H1 (cell line): ENCODE measurements at regions not wholly inside any gene's neighbourhood (a gene's known extent, or its start where the extent isn't known, plus 50 kb on each side); places are given as distances from the start of the nearest gene placed in this dataset.

Experiments
- CTCF ChIA-PET: fragments of 300-600 bp; sonication (Branson Sonifier 250); formaldehyde crosslinking; loops from one replicate; lab custom pipeline; 2021; ENCODE audit not compliant: partially characterized antibody; lab: Charles Lee
- POLR2A ChIA-PET: fragments of 300-600 bp; sonication (Branson Sonifier 250); formaldehyde crosslinking; loops from one replicate; lab custom pipeline; 2021; ENCODE audit warnings: inconsistent platforms; ENCODE audit not compliant: partially characterized antibody; lab: Charles Lee
- DNase-seq, 2 experiments: peaks; one replicate each; pipeline versions ENCODE4 v3.0.0 to v3.0.0-alpha.2; 2010 to 2022; ENCODE audit warnings: low spot score in 2 of 2, low read depth in 1 of 2, mixed read lengths in 1 of 2
- FAIRE-seq: peaks from 2 replicates; lab custom pipeline; 2011; peaks lifted over from hg19 to GRCh38; lab: Jason Lieb, UNC
- H2AFZ ChIP-seq: 2 replicates; pipeline ENCODE4 v1.8.1; 2012; ENCODE audit warnings: low read length, inconsistent platforms
- H2AK5ac ChIP-seq: 2 replicates; pipeline ENCODE4 v1.6.1; 2013; ENCODE audit warnings: low read depth, low read length
- H2BK120ac ChIP-seq: replicated peaks from 2 replicates; pipeline ENCODE3; 2013; ENCODE audit warnings: low read depth, low read length, inconsistent platforms
- H2BK12ac ChIP-seq: 2 replicates; pipeline ENCODE4 v1.6.1; 2013; ENCODE audit warnings: low read depth, low read length
- H2BK15ac ChIP-seq: 2 replicates; pipeline ENCODE4 v1.6.1; 2013; ENCODE audit warnings: low read length
- H2BK20ac ChIP-seq: 2 replicates; pipeline ENCODE4 v1.6.1; 2013; ENCODE audit warnings: low read length
- H2BK5ac ChIP-seq: 2 replicates; pipeline ENCODE4 v1.6.1; 2013; ENCODE audit warnings: low read depth, low read length
- H3K14ac ChIP-seq: 2 replicates; pipeline ENCODE4 v1.6.1; 2013; ENCODE audit warnings: inconsistent platforms; ENCODE audit not compliant: insufficient read length
- H3K18ac ChIP-seq: 2 replicates; pipeline ENCODE4 v1.6.1; 2013; ENCODE audit warnings: low read length; ENCODE audit errors: extremely low read depth
- H3K23ac ChIP-seq: 2 replicates; pipeline ENCODE4 v1.6.1; 2013; ENCODE audit warnings: inconsistent platforms; ENCODE audit not compliant: insufficient read length
- H3K23me2 ChIP-seq: 2 replicates; pipeline ENCODE4 v1.6.1; 2013; ENCODE audit warnings: low read depth, low read length
- H3K27ac ChIP-seq: 2 replicates; pipeline ENCODE4 v1.6.1; 2011; ENCODE audit warnings: low read depth, low read length, inconsistent platforms
- H3K27me3 ChIP-seq, 4 experiments: replicated peaks in 1 of 4; 1 replicate in 1 of 4; 2 replicates in 3 of 4; pipeline versions ENCODE4 v1.6.1 to v1.8.1; 2011 to 2013; ENCODE audit warnings: low read length in 3 of 4, mild to moderate bottlenecking in 3 of 4, inconsistent platforms in 2 of 4, mixed read lengths in 2 of 4, moderate library complexity in 1 of 4; ENCODE audit not compliant: control insufficient read depth in 3 of 4, insufficient read depth in 3 of 4; ENCODE audit errors: extremely low read depth in 1 of 4
- H3K36me3 ChIP-seq, 4 experiments: 2 replicates each; pipeline versions ENCODE4 v1.6.1 to v1.8.1; 2011 to 2013; ENCODE audit warnings: mild to moderate bottlenecking in 4 of 4, low read length in 3 of 4, moderate library complexity in 2 of 4, control low read depth in 1 of 4, inconsistent platforms in 1 of 4; ENCODE audit not compliant: insufficient read depth in 4 of 4, control insufficient read depth in 2 of 4
- H3K4ac ChIP-seq: replicated peaks from 2 replicates; pipeline ENCODE3; 2013; ENCODE audit warnings: low read length, low read depth, mixed read lengths, inconsistent platforms; ENCODE audit not compliant: insufficient read length
- H3K4me1 ChIP-seq, 4 experiments: replicated peaks in 1 of 4; 1 replicate in 1 of 4; 2 replicates in 3 of 4; pipeline versions ENCODE4 v1.6.1 to v1.8.1; 2011 to 2013; ENCODE audit warnings: low read length in 3 of 4, inconsistent platforms in 2 of 4, mixed read lengths in 1 of 4; ENCODE audit not compliant: insufficient read depth in 4 of 4, control insufficient read depth in 3 of 4
- H3K4me2 ChIP-seq, 2 experiments: 2 replicates each; pipeline versions ENCODE4 v1.6.1 to v1.8.1; 2011 to 2013; ENCODE audit warnings: low read depth in 2 of 2, low read length in 2 of 2, control low read depth in 1 of 2, inconsistent platforms in 1 of 2, mild to moderate bottlenecking in 1 of 2; ENCODE audit not compliant: insufficient read depth in 1 of 2
- H3K4me3 ChIP-seq, 4 experiments: fragments of 200-600, 300-600 bp in 1 of 4; sonication (generic), shearing (Covaris generic), sonication (Bioruptor Twin) in 1 of 4; 2 replicates each; pipeline versions ENCODE4 v1.5.1 to v1.8.1; 2011 to 2016; ENCODE audit warnings: low read length in 4 of 4, low read depth in 3 of 4, control low read depth in 2 of 4, inconsistent platforms in 2 of 4, mild to moderate bottlenecking in 2 of 4, mixed read lengths in 1 of 4, moderate library complexity in 1 of 4; ENCODE audit not compliant: insufficient read depth in 2 of 4; ENCODE audit errors: extremely low read depth in 1 of 4
- H3K56ac ChIP-seq: replicated peaks from 2 replicates; pipeline ENCODE3; 2013; ENCODE audit warnings: low read depth, mild to moderate bottlenecking, mixed read lengths, low read length, inconsistent platforms; ENCODE audit not compliant: insufficient read length
- H3K79me1 ChIP-seq: 2 replicates; pipeline ENCODE4 v1.6.1; 2013; ENCODE audit warnings: low read depth, low read length, control low read depth
- H3K79me2 ChIP-seq, 2 experiments: 2 replicates each; pipeline versions ENCODE4 v1.6.1 to v1.8.1; 2012 to 2013; ENCODE audit warnings: low read length in 2 of 2, mild to moderate bottlenecking in 2 of 2, inconsistent platforms in 1 of 2; ENCODE audit not compliant: insufficient read depth in 2 of 2, control insufficient read depth in 1 of 2
- H3K9ac ChIP-seq, 4 experiments: replicated peaks in 1 of 4; 1 replicate in 1 of 4; 2 replicates in 3 of 4; pipeline versions ENCODE4 v1.6.1 to v1.8.1; 2011 to 2013; ENCODE audit warnings: low read depth in 3 of 4, low read length in 3 of 4, control low read depth in 2 of 4, mild to moderate bottlenecking in 2 of 4, moderate library complexity in 2 of 4, inconsistent platforms in 1 of 4; ENCODE audit errors: extremely low read depth in 1 of 4
- H3K9me3 ChIP-seq, 2 experiments: 2 replicates each; pipeline versions ENCODE4 v1.6.1 to v1.8.1; 2012 to 2013; ENCODE audit warnings: mild to moderate bottlenecking in 2 of 2, moderate library complexity in 2 of 2, control low read depth in 1 of 2, inconsistent platforms in 1 of 2, low read depth in 1 of 2, low read length in 1 of 2, mixed read lengths in 1 of 2; ENCODE audit not compliant: insufficient read depth in 2 of 2
- H4K20me1 ChIP-seq, 2 experiments: replicated peaks in 1 of 2; 2 replicates each; pipeline versions ENCODE3 to v1.8.1; 2011 to 2013; ENCODE audit warnings: inconsistent platforms in 2 of 2, low read length in 2 of 2, mild to moderate bottlenecking in 1 of 2; ENCODE audit not compliant: insufficient read depth in 2 of 2, control insufficient read depth in 1 of 2
- H4K5ac ChIP-seq: 2 replicates; pipeline ENCODE4 v1.6.1; 2013; ENCODE audit warnings: low read length, low read depth, mixed read lengths, inconsistent platforms; ENCODE audit not compliant: insufficient read length
- H4K8ac ChIP-seq: 2 replicates; pipeline ENCODE4 v1.8.0; 2013; ENCODE audit warnings: mild to moderate bottlenecking, moderate library complexity, low read length, inconsistent platforms; ENCODE audit not compliant: insufficient read depth; ENCODE audit errors: extremely low read depth
- H4K91ac ChIP-seq: replicated peaks from 2 replicates; pipeline ENCODE3; 2013; ENCODE audit warnings: low read length, mixed read lengths, inconsistent platforms; ENCODE audit not compliant: insufficient read length
- ASH2L ChIP-seq: fragments of 200-600, 300-600 bp; sonication (generic); IDR thresholded peaks from one replicate; pipeline ENCODE4 v1.7.1; 2017; ENCODE audit warnings: low read length
- CBX8 ChIP-seq: fragments of 300-800, 300-1000 bp; sonication (generic); IDR thresholded peaks from 2 replicates; pipeline ENCODE4 v1.7.1; 2016; ENCODE audit warnings: low read depth, low read length, borderline replicate concordance
- CEBPB ChIP-seq: IDR thresholded peaks from 2 replicates; pipeline ENCODE4 v1.6.1; 2012; ENCODE audit warnings: low read depth, low read length
- MAFK ChIP-seq: IDR thresholded peaks from 2 replicates; pipeline ENCODE4 v1.6.1; 2012; ENCODE audit warnings: low read depth, mild to moderate bottlenecking, improper control_type of control experiment, low read length
- MAX ChIP-seq: IDR thresholded peaks from 2 replicates; pipeline ENCODE4 v1.6.1; 2012; ENCODE audit warnings: inconsistent platforms
- NANOG ChIP-seq: IDR thresholded peaks from 2 replicates; pipeline ENCODE4 v1.6.1; 2011; ENCODE audit warnings: low read length, low read depth, mild to moderate bottlenecking, inconsistent platforms; ENCODE audit not compliant: insufficient read depth, poor library complexity, severe bottlenecking
- PHF8 ChIP-seq: fragments of 200-600 bp; sonication (generic); conservative IDR thresholded peaks from 2 replicates; pipeline ENCODE4 v1.7.1; 2012; ENCODE audit warnings: low read depth, mild to moderate bottlenecking, inconsistent platforms, low read length, moderate library complexity
- RFX5 ChIP-seq: IDR thresholded peaks from 2 replicates; pipeline ENCODE4 v1.6.1; 2011; ENCODE audit warnings: low read depth, low read length, improper control_type of control experiment, borderline replicate concordance
- SAP30 ChIP-seq: fragments of 300-600 bp; sonication (generic); IDR thresholded peaks from 2 replicates; pipeline ENCODE4 v1.7.1; 2012; ENCODE audit warnings: low read length, moderate library complexity, mild to moderate bottlenecking, inconsistent platforms; ENCODE audit not compliant: insufficient read depth, insufficient replicate concordance
- SIN3A ChIP-seq, 2 experiments: IDR thresholded peaks in 1 of 2; conservative IDR thresholded peaks in 1 of 2; 2 replicates each; pipeline ENCODE4 v1.6.1; 2011 to 2012; ENCODE audit warnings: low read length in 2 of 2, improper control_type of control experiment in 1 of 2, low read depth in 1 of 2, mild to moderate bottlenecking in 1 of 2
- SUZ12 ChIP-seq: fragments of 200-600 bp; sonication (generic); IDR thresholded peaks from 2 replicates; pipeline ENCODE4 v1.6.1; 2012; ENCODE audit warnings: mild to moderate bottlenecking, inconsistent platforms, low read length, moderate library complexity, mixed read lengths
- USF2 ChIP-seq: IDR thresholded peaks from 2 replicates; pipeline ENCODE4 v1.6.1; 2011; ENCODE audit warnings: low read length, improper control_type of control experiment
- ZNF274 ChIP-seq: IDR thresholded peaks from 2 replicates; pipeline ENCODE4 v1.7.0; 2012; ENCODE audit warnings: low read length, borderline replicate concordance; ENCODE audit errors: extremely low read depth
- WGBS, 2 experiments: shearing (Covaris generic) in 1 of 2; methylation state at CpG; one replicate each; pipeline versions ENCODE4 v1.1.6 to v1.1.7; 2013 to 2015; ENCODE audit warnings: low lambda C conversion rate in 2 of 2, mixed read lengths in 2 of 2, inconsistent platforms in 1 of 2, low coverage in 1 of 2, missing lambda C conversion rate in 1 of 2; ENCODE audit not compliant: insufficient replicate concordance in 2 of 2, insufficient coverage in 1 of 2, insufficient read length in 1 of 2; ENCODE audit errors: extremely low coverage in 1 of 2, missing lambda C conversion rate in 1 of 2; 5-methylcytosine and 5-hydroxymethylcytosine counted together

DNA sequence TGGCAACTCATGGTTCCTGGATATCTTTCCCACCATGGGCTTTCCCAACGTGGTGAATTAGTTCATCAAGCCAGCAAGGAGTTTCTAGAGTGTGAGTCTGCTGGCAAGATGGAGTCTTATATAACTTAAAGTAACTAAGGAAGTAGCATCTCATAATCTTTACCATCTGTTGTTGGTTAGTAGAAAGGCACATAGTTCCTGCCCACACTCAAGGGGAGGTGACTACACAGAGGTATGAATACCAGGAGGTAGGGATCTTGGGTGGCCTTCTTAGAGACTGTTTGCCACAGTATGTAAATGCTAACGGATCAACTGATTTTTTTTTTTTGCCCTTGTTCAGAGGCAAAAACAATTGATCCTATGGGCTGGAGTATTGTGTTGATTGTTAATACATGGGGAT lies 446.9 kb downstream of the ATP23 start:
- Histone ChIP-seq H3K27ac (no peak overlapping the region), H2BK15ac (no peak overlapping the region)
- TF ChIP-seq CBX8 (no peak), NANOG (no peak), ASH2L (no peak), RFX5 (no peak), MAFK (no peak), MAX (no peak), SUZ12 (no peak), USF2 (no peak), PHF8 (no peak), CEBPB (no peak), SAP30 (no peak), ZNF274 (no peak), SIN3A (conservative IDR thresholded peaks at IDR 0.05 in 1 of 2, IDR thresholded peaks at IDR 0.05 in 1 of 2; ENCODE audit: low read depth in 1 of 2, low read length in 2 of 2) (no peak)

More for the DNA sequence above, 446.9 kb downstream of the ATP23 start:
- Histone ChIP-seq H3K14ac (no peak overlapping the region), H3K23ac (no peak overlapping the region), H2BK120ac (no peak overlapping the region), H3K23me2 (no peaks in the 10 kb centered on the region), H4K91ac (no peak overlapping the region), H2BK5ac (no peak overlapping the region), H3K4me2 (no peak overlapping the region), H3K4me3 (no peak overlapping the region), H3K4ac (no peak overlapping the region), H3K27me3 (no peaks in the 10 kb centered on the region), H3K18ac (no peak overlapping the region), H3K9ac (no peak overlapping the region), H3K36me3 (no peaks in the 10 kb centered on the region), H3K79me1 (no peaks in the 10 kb centered on the region), H2AK5ac (no peak overlapping the region), H3K9me3 (no peaks in the 10 kb centered on the region; a peak in 1 of 4 replicates), H3K4me1 (peaks cover 0 to 3% (median 1%) of the 10 kb centered on the region in 4 experiments; a peak in 2 of 7 replicates), H4K5ac (no peak overlapping the region), H4K20me1 (no peaks in the 10 kb centered on the region), H2BK20ac (no peak overlapping the region), H2BK12ac (no peak overlapping the region), H3K56ac (no peak overlapping the region), H4K8ac (no peak overlapping the region), H2AFZ (no peak overlapping the region), H3K79me2 (no peaks in the 10 kb centered on the region)
- CTCF ChIA-PET: interaction anchor here (0.6 to 1.6 kb wide), 2 partner anchors 18 to 206 kb away, joined by 3 read pairs; no protein-coding TSS in a partner anchor
- FAIRE-seq (no peak), DNase-seq (no peak)
- 87% methylated on average over 2 of the region's 2 CpGs; no CpG with 5 or more reads in 1 of the 2 experiments for WGBS, 2 experiments
- POLR2A ChIA-PET: no interaction called here
